H9 (cell line): ENCODE measurements at regions not wholly inside any gene's neighbourhood (a gene's known extent, or its start where the extent isn't known, plus 50 kb on each side); places are given as distances from the start of the nearest gene placed in this dataset.

Source experiments
- DNase-seq: peaks from one replicate; pipeline ENCODE4 v3.0.0-alpha.2; 2017
- H2AFZ ChIP-seq: one replicate; pipeline ENCODE4 v1.6.1; 2013; ENCODE audit warnings: mild to moderate bottlenecking, low read length, control low read depth, moderate library complexity
- H2AK5ac ChIP-seq: 2 replicates; pipeline ENCODE4 v1.6.1; 2013; ENCODE audit warnings: low read length, control low read depth, mixed read lengths; ENCODE audit not compliant: insufficient read length
- H2BK120ac ChIP-seq: one replicate; pipeline ENCODE4 v1.6.1; 2013; ENCODE audit warnings: low read depth, mild to moderate bottlenecking, low read length, control low read depth, inconsistent platforms; ENCODE audit not compliant: poor library complexity, severe bottlenecking
- H2BK12ac ChIP-seq: 2 replicates; pipeline ENCODE4 v1.6.1; 2013; ENCODE audit warnings: low read length, control low read depth, mixed read lengths, low read depth; ENCODE audit not compliant: insufficient read length
- H2BK15ac ChIP-seq: 2 replicates; pipeline ENCODE4 v1.6.1; 2013; ENCODE audit warnings: low read depth, low read length, control low read depth
- H2BK20ac ChIP-seq: one replicate; pipeline ENCODE4 v1.6.1; 2013; ENCODE audit warnings: low read depth, mild to moderate bottlenecking, low read length, control low read depth, inconsistent platforms; ENCODE audit not compliant: poor library complexity, severe bottlenecking
- H2BK5ac ChIP-seq: 2 replicates; pipeline ENCODE4 v1.6.1; 2013; ENCODE audit warnings: low read length, control low read depth, mixed read lengths; ENCODE audit not compliant: insufficient read length
- H3K14ac ChIP-seq: 2 replicates; pipeline ENCODE4 v1.6.1; 2013; ENCODE audit warnings: low read length, control low read depth; ENCODE audit not compliant: insufficient read depth
- H3K18ac ChIP-seq: 2 replicates; pipeline ENCODE4 v1.6.1; 2013; ENCODE audit warnings: low read depth, mild to moderate bottlenecking, mixed read lengths, low read length, control low read depth; ENCODE audit not compliant: insufficient read length
- H3K23ac ChIP-seq: 2 replicates; pipeline ENCODE4 v1.6.1; 2013; ENCODE audit warnings: low read length, control low read depth, mixed read lengths, low read depth; ENCODE audit not compliant: insufficient read length
- H3K23me2 ChIP-seq: 2 replicates; pipeline ENCODE4 v1.6.1; 2013; ENCODE audit warnings: low read depth, mild to moderate bottlenecking, mixed read lengths, low read length, control low read depth; ENCODE audit not compliant: insufficient read length, poor library complexity, severe bottlenecking
- H3K27ac ChIP-seq: 2 replicates; pipeline ENCODE4 v1.5.1; 2013; ENCODE audit warnings: low read length, control low read depth, mixed read lengths, low read depth; ENCODE audit not compliant: insufficient read length
- H3K27me3 ChIP-seq: 2 replicates; pipeline ENCODE4 v1.6.1; 2013; ENCODE audit warnings: low read length, control low read depth, inconsistent platforms; ENCODE audit not compliant: insufficient read depth
- H3K4ac ChIP-seq: 2 replicates; pipeline ENCODE4 v1.6.1; 2013; ENCODE audit warnings: low read depth, mild to moderate bottlenecking, control low read depth, inconsistent platforms, low read length, moderate library complexity
- H3K4me1 ChIP-seq: 2 replicates; pipeline ENCODE4 v1.6.1; 2013; ENCODE audit warnings: low read length, control low read depth, inconsistent platforms; ENCODE audit not compliant: insufficient read depth
- H3K4me2 ChIP-seq: 2 replicates; pipeline ENCODE4 v1.6.1; 2013; ENCODE audit warnings: low read length, control low read depth, mixed read lengths; ENCODE audit not compliant: insufficient read length, insufficient read depth
- H3K56ac ChIP-seq: 2 replicates; pipeline ENCODE4 v1.6.1; 2013; ENCODE audit warnings: low read depth, mild to moderate bottlenecking, mixed read lengths, low read length, control low read depth; ENCODE audit not compliant: insufficient read length
- H3K79me1 ChIP-seq: 2 replicates; pipeline ENCODE4 v1.6.1; 2013; ENCODE audit warnings: low read depth, mild to moderate bottlenecking, moderate library complexity, low read length, control low read depth, inconsistent platforms; ENCODE audit not compliant: insufficient read depth, poor library complexity, severe bottlenecking
- H3K79me2 ChIP-seq: 2 replicates; pipeline ENCODE4 v1.6.1; 2013; ENCODE audit warnings: low read length, control low read depth, inconsistent platforms; ENCODE audit not compliant: insufficient read depth
- H3K9ac ChIP-seq: 2 replicates; pipeline ENCODE4 v1.6.1; 2013; ENCODE audit warnings: low read length, control low read depth, mixed read lengths; ENCODE audit not compliant: insufficient read length; ENCODE audit errors: extremely low read depth
- H3K9me3 ChIP-seq: one replicate; pipeline ENCODE4 v1.6.1; 2013; ENCODE audit warnings: low read depth, low read length, inconsistent platforms; ENCODE audit not compliant: control insufficient read depth
- H3T11ph ChIP-seq: one replicate; pipeline ENCODE4 v1.6.1; 2013; ENCODE audit warnings: mild to moderate bottlenecking, low read length, control low read depth, inconsistent platforms
- H4K20me1 ChIP-seq: one replicate; pipeline ENCODE4 v1.6.1; 2013; ENCODE audit not compliant: control insufficient read depth, insufficient read length, insufficient read depth
- H4K5ac ChIP-seq: 2 replicates; pipeline ENCODE4 v1.6.1; 2013; ENCODE audit warnings: low read depth, mild to moderate bottlenecking, mixed read lengths, low read length, control low read depth; ENCODE audit not compliant: insufficient read length
- H4K8ac ChIP-seq: replicated peaks from 2 replicates; pipeline ENCODE4 v1.6.1; 2013; ENCODE audit warnings: low read length, control low read depth, mixed read lengths, low read depth; ENCODE audit not compliant: insufficient read length
- H4K91ac ChIP-seq: 2 replicates; pipeline ENCODE4 v1.6.1; 2013; ENCODE audit warnings: low read depth, mild to moderate bottlenecking, moderate library complexity, mixed read lengths, low read length, control low read depth; ENCODE audit not compliant: insufficient read length
- H3K27ac Mint-ChIP-seq, 3 experiments: 2 replicates in 2 of 3; 3 replicates in 1 of 3; pipeline ENCODE4 v1.8.0; 2020 to 2021; ENCODE audit warnings: mixed read lengths in 3 of 3, mild to moderate bottlenecking in 1 of 3, moderate library complexity in 1 of 3
- H3K27me3 Mint-ChIP-seq: 2 replicates; pipeline ENCODE4 v1.8.0; 2021; ENCODE audit warnings: low read depth, mild to moderate bottlenecking, moderate library complexity, mixed read lengths
- H3K36me3 Mint-ChIP-seq, 3 experiments: 2 replicates in 2 of 3; 3 replicates in 1 of 3; pipeline ENCODE4 v1.8.0; 2020 to 2021; ENCODE audit warnings: low read depth in 3 of 3, mixed read lengths in 3 of 3; ENCODE audit not compliant: insufficient read depth in 1 of 3
- H3K4me1 Mint-ChIP-seq, 2 experiments: 2 replicates each; pipeline ENCODE4 v1.8.0; 2020; ENCODE audit warnings: mixed read lengths in 2 of 2
- H3K4me3 Mint-ChIP-seq, 2 experiments: 2 replicates in 1 of 2; 3 replicates in 1 of 2; pipeline ENCODE4 v1.8.0; 2020 to 2021; ENCODE audit warnings: mild to moderate bottlenecking in 2 of 2, mixed read lengths in 2 of 2, moderate library complexity in 1 of 2
- H3K9me3 Mint-ChIP-seq, 2 experiments: 2 replicates in 1 of 2; 3 replicates in 1 of 2; pipeline ENCODE4 v1.8.0; 2020; ENCODE audit warnings: mild to moderate bottlenecking in 2 of 2, mixed read lengths in 2 of 2, moderate library complexity in 1 of 2
- CTCF ChIP-seq: fragments of 200-600 bp; sonication (generic); conservative IDR thresholded peaks from 3 replicates; pipeline ENCODE4 v1.8.0; 2021; ENCODE audit warnings: antibody characterized with exemption, mild to moderate bottlenecking
- WGBS: extraction: QIAGEN DNeasy Blood & Tissue Kit; methylation state at CpG from one replicate; pipeline ENCODE4 v1.1.7; 2013; ENCODE audit warnings: missing lambda C conversion rate, low lambda C conversion rate, mixed read lengths; ENCODE audit not compliant: insufficient read length; ENCODE audit errors: extremely low coverage; 5-methylcytosine and 5-hydroxymethylcytosine counted together

- H3K18ac ChIP-seq, result no peak overlapping the region
- no peak for TF ChIP-seq CTCF
- H3K56ac ChIP-seq, result no peak overlapping the region
- no peak overlapping the region for H3K27ac Mint-ChIP-seq
- H3K79me1 ChIP-seq, result no peaks in the 10 kb centered on the region
- no peak for DNase-seq
- no peak overlapping the region for H2BK15ac ChIP-seq
- WGBS, result no CpG with 5 or more reads among the region's 9 CpGs
- H3K14ac ChIP-seq, result no peak overlapping the region
- H4K91ac ChIP-seq, result no peak overlapping the region
- H3K27me3 ChIP-seq, result no peaks in the 10 kb centered on the region
- no peak overlapping the region for H2BK120ac ChIP-seq
- H3K36me3 Mint-ChIP-seq, result no peaks in the 10 kb centered on the region
- H3K27ac ChIP-seq, result no peak overlapping the region
- H3K27me3 Mint-ChIP-seq, result peaks cover 5% of the 10 kb centered on the region; the same call in 1 of the 2 replicates
- no peak overlapping the region for H4K8ac ChIP-seq
- no peaks in the 10 kb centered on the region for H3K23me2 ChIP-seq
- no peak overlapping the region for H3K23ac ChIP-seq
- H3K4me1 ChIP-seq, result no peaks in the 10 kb centered on the region
- no peaks in the 10 kb centered on the region for H3K79me2 ChIP-seq
- no peaks in the 10 kb centered on the region for H3K9me3 Mint-ChIP-seq
- no peak overlapping the region for H2BK12ac ChIP-seq
- H3K9ac ChIP-seq, result no peak overlapping the region
- no peak overlapping the region for H3T11ph ChIP-seq
- no peaks in the 10 kb centered on the region for H4K20me1 ChIP-seq
- H3K9me3 ChIP-seq, result no peaks in the 10 kb centered on the region
- no peak overlapping the region for H4K5ac ChIP-seq
- H2BK20ac ChIP-seq, result no peak overlapping the region
- no peak overlapping the region for H2AK5ac ChIP-seq
- no peak overlapping the region for H3K4ac ChIP-seq
- no peak overlapping the region for H2AFZ ChIP-seq
- no peaks in the 10 kb centered on the region for H3K4me1 Mint-ChIP-seq
- no peak overlapping the region for H3K4me2 ChIP-seq
- no peak overlapping the region for H3K4me3 Mint-ChIP-seq
- H2BK5ac ChIP-seq, result no peak overlapping the region
Observed at GRCh38 chr7:66507764-66508296, 120.9 kb upstream of the KCTD7 start.
